ENCODE measurements at regions not wholly inside any gene's neighbourhood (a gene's known extent, or its start where the extent isn't known, plus 50 kb on each side); places are given as distances from the start of the nearest gene placed in this dataset.

DNA sequence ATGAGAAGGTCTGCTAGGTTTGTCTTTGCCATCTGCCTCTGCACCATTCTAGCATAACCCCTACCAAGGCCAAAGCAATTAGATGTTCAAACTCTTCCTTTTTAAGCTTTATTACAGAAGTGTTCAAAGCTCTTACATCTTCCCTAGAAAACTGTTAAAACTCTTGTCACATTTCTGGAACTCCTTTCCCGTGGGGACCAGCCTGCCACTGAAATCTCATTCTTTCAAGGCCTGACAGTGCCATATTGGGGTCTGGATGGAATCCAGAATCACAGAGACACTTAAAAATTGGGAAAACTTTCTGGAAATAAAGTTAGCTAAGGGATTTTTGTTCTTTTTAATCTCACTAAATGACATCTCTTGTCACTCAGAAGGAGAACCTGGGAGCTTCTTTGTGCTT lies 153.8 kb upstream of the SLCO3A1 start:
- Histone ChIP-seq H3K27ac (no peak overlapping the region), H3K4me3 (no peak overlapping the region), H3K4me1 (replicated peaks) (no peaks in the 10 kb centered on the region), H3K27me3 (replicated peaks; ENCODE audit: insufficient read depth) (peaks cover 3% of the 10 kb centered on the region), H3K36me3 (no peaks in the 10 kb centered on the region), H3K9me3 (no peaks in the 10 kb centered on the region)
- DNase-seq (ENCODE audit: low spot score): no peak
- WGBS: 93% methylated on average over 1 of the region's 1 CpG
- intact Hi-C loops (cut with DNase I): loop anchor here (10.0 kb wide), 1 partner anchor 385 kb away; no protein-coding TSS in a partner anchor
- no peak for TF ChIP-seq POLR2AphosphoS5 (IDR thresholded peaks at IDR 0.05)
- no peak for TF ChIP-seq CTCF (IDR thresholded peaks at IDR 0.05)
- no peak for TF ChIP-seq POLR2A (IDR thresholded peaks at IDR 0.05)

DNA sequence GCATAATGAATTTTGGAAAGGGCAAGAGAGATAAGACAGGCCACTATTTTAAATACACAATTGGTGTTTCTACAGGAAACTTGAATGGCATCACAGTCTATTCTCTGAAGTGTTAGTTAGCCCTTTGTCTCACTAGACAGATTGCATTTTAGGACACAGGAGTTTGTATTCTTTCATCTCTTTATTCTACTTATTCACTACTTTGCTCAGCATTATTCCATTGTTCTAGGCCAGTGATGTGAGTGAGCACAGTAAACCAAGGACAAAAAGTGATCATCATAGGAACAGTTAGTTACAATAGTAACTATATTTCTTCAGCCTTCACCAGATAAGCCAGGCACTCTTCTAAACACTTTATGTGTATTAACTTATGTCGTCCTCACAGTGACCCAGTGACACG lies 150.2 kb upstream of the SLCO3A1 start:
- Histone ChIP-seq H3K9me3 (no peaks in the 10 kb centered on the region), H3K4me1 (replicated peaks) (no peaks in the 10 kb centered on the region), H3K27me3 (replicated peaks; ENCODE audit: insufficient read depth) (peaks cover 3% of the 10 kb centered on the region), H3K4me3 (no peak overlapping the region), H3K36me3 (no peaks in the 10 kb centered on the region), H3K27ac (no peak overlapping the region)
- no peak for DNase-seq (ENCODE audit: low spot score)
- TF ChIP-seq CTCF (IDR thresholded peaks at IDR 0.05) (no peak), POLR2AphosphoS5 (IDR thresholded peaks at IDR 0.05) (no peak), POLR2A (IDR thresholded peaks at IDR 0.05) (no peak)
- WGBS: 95% methylated on average over 2 of the region's 2 CpGs
- intact Hi-C loops (cut with DNase I): loop anchor here (10.0 kb wide), 1 partner anchor 382 kb away; no protein-coding TSS in a partner anchor

DNA sequence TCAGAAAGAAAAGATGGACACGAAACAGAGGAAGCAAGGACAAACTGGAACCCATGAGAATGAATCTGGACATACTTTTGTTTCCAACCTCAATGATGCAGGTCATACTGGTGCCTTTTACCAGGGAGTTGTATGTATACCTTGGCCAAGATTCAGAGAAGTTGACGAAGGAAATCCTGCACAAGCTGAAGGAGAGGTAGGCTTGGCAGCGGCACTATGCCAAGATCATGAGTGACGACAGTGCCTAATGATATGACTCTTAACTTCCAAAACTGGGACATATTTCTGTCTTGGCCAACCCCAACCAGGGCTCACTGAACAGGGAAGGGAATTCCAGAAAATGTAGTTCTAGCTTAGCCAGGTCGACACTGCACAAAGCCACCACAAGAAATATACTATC lies 149.2 kb upstream of the SLCO3A1 start:
- Histone ChIP-seq H3K4me3 (no peak overlapping the region), H3K4me1 (replicated peaks) (no peaks in the 10 kb centered on the region), H3K27me3 (replicated peaks; ENCODE audit: insufficient read depth) (peaks cover 3% of the 10 kb centered on the region), H3K27ac (no peak overlapping the region), H3K36me3 (no peaks in the 10 kb centered on the region), H3K9me3 (no peaks in the 10 kb centered on the region)
- TF ChIP-seq POLR2AphosphoS5 (IDR thresholded peaks at IDR 0.05): no peak
- no peak for TF ChIP-seq CTCF (IDR thresholded peaks at IDR 0.05)
- no peak for TF ChIP-seq POLR2A (IDR thresholded peaks at IDR 0.05)
- WGBS: 80% methylated on average over 5 of the region's 5 CpGs
- intact Hi-C loops (cut with DNase I): loop anchor here (10.0 kb wide), 1 partner anchor 380 kb away; no protein-coding TSS in a partner anchor
- no peak for DNase-seq (ENCODE audit: low spot score)

DNA sequence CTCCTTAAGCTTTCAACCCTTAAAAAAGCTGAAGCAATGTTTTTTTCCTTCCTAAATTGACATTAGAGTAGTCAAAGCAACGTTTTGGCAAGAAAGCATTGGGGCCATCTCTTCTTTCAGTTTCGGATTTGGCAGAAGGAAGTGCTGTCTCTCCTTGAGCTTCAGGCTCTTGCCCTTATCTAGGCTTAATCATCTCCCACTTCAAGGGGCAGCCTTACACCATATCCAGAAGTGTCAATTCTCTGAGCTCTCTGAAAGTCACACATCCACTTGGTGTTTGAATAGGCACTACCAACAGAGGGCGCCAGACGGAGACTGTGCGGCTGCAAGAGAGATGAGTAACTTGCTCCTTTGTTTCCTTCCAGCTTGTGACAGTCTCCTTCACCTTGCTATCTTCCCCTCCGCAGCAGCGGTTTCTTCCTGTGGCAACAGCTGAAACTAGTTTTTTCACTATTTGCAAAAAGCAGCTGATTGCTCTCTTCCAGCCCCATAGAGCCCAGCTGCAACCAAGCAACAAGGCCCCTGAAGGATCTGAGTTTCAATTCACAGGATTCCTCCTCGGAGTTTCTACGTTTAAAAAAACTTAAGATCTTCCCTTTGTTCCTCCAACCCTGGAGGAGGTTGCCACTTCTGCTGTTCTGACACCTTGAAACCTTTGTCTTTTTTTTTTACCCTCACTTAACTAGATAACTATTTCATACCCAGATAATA lies 147.0 kb upstream of the SLCO3A1 start:
- TF ChIP-seq POLR2AphosphoS5 (IDR thresholded peaks at IDR 0.05) (no peak), CTCF (IDR thresholded peaks at IDR 0.05) (peak; percentile 50 to 80 (median 56)), POLR2A (IDR thresholded peaks at IDR 0.05) (no peak)
- no peak overlapping the region for H3K4me3 ChIP-seq
- H3K27me3 ChIP-seq (replicated peaks; ENCODE audit: insufficient read depth): no peaks in the 10 kb centered on the region
- H3K9me3 ChIP-seq: no peaks in the 10 kb centered on the region
- no peaks in the 10 kb centered on the region for H3K36me3 ChIP-seq
- peak; percentile 60 for DNase-seq (ENCODE audit: low spot score)
- 14% methylated on average over 9 of the region's 9 CpGs for WGBS
- intact Hi-C loops (cut with DNase I): loop anchor here (10.0 kb wide), 1 partner anchor 378 kb away; no protein-coding TSS in a partner anchor
- H3K4me1 ChIP-seq (replicated peaks): no peaks in the 10 kb centered on the region
- no peak overlapping the region for H3K27ac ChIP-seq
